PFSK-1 (cell line): ENCODE measurements at regions not wholly inside any gene's neighbourhood (a gene's known extent, or its start where the extent isn't known, plus 50 kb on each side); places are given as distances from the start of the nearest gene placed in this dataset.

Source experiments
- FOXP2 ChIP-seq: optimal IDR thresholded peaks from 2 replicates; pipeline ENCODE3; 2011; ENCODE audit warnings: borderline replicate concordance, control low read depth, inconsistent platforms; ENCODE audit not compliant: insufficient read depth; ENCODE audit errors: extremely low read length, extremely low read depth
- POLR2AphosphoS5 ChIP-seq: IDR thresholded peaks from 2 replicates; pipeline ENCODE4 v1.6.1; 2012; ENCODE audit warnings: low read depth, mild to moderate bottlenecking, control low read depth, low read length, moderate library complexity
- REST ChIP-seq, 2 experiments: IDR thresholded peaks; 2 replicates each; pipeline versions ENCODE4 v1.6.1 to v1.8.0; 2011 to 2012; ENCODE audit warnings: low read depth in 2 of 2, low read length in 2 of 2, control low read depth in 1 of 2, inconsistent platforms in 1 of 2, mild to moderate bottlenecking in 1 of 2, moderate library complexity in 1 of 2; ENCODE audit not compliant: insufficient read depth in 1 of 2
- SIN3A ChIP-seq: IDR thresholded peaks from 2 replicates; pipeline ENCODE4 v1.6.1; 2012; ENCODE audit warnings: mild to moderate bottlenecking, low read length, moderate library complexity, borderline replicate concordance; ENCODE audit not compliant: insufficient read depth
- TAF1 ChIP-seq: IDR thresholded peaks from 2 replicates; pipeline ENCODE4 v1.6.1; 2012; ENCODE audit warnings: low read length, control low read depth, borderline replicate concordance; ENCODE audit not compliant: insufficient read depth

DNA sequence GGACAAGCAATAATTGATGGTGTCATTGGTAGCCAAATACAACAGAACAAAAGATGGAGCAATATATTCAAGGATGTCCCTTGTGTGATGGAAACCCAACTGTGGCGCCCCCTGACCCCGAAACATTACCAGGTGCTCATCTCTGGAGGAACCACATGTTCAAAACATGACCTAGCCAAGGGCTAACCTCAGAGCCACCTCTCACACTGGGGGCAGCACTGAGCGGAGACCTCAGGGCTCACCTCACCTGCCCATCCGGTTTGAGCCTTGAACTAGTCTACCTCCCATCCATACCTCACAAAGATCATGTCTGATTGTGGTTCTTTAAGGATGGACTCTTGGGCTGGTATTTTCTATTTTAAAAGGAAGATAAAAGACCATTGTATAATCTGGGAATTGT lies 314.4 kb upstream of the CDH7 start:
- TF ChIP-seq POLR2AphosphoS5 (no peak), SIN3A (no peak)

- no peak for TF ChIP-seq FOXP2
- TF ChIP-seq TAF1 = no peak
- TF ChIP-seq SIN3A = no peak
Observed at GRCh38 chr18:65435534-65435933, 315.3 kb upstream of the CDH7 start.

GRCh38 chr18:65429601-65430000 lies 321.2 kb upstream of the CDH7 start:
- TF ChIP-seq POLR2AphosphoS5 (no peak), TAF1 (no peak), REST (IDR thresholded peaks at IDR 0.05; ENCODE audit: insufficient read depth in 1 of 2, low read depth in 2 of 2, low read length in 2 of 2) (no peak), FOXP2 (no peak), SIN3A (no peak)

- TF ChIP-seq TAF1 (no peak), FOXP2 (no peak)
Observed at GRCh38 chr18:65425366-65425765, 325.4 kb upstream of the CDH7 start.

DNA sequence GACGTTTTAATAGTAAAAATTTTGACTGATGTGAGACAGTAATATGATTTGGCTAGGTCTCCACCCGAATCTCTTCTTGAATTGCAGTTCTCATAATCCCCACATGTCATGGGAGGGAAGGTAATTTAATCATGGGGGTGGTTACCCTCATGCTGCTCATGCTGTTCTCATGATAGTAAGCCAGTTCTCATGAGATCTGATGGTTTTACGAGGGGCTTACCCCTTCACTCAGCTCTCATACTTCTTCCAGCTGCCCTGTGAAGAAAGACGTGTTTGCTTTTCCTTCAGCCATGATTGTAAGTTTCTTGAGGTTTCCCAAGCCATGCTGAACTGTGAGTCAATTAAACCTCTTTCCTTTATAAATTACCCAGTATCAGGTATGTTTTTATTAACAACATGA lies 327.0 kb upstream of the CDH7 start:
- no peak for TF ChIP-seq FOXP2
- no peak for TF ChIP-seq POLR2AphosphoS5
- TF ChIP-seq REST (IDR thresholded peaks at IDR 0.05; ENCODE audit: insufficient read depth in 1 of 2, low read depth in 2 of 2, low read length in 2 of 2) = no peak
- no peak for TF ChIP-seq TAF1
- TF ChIP-seq SIN3A = no peak

DNA sequence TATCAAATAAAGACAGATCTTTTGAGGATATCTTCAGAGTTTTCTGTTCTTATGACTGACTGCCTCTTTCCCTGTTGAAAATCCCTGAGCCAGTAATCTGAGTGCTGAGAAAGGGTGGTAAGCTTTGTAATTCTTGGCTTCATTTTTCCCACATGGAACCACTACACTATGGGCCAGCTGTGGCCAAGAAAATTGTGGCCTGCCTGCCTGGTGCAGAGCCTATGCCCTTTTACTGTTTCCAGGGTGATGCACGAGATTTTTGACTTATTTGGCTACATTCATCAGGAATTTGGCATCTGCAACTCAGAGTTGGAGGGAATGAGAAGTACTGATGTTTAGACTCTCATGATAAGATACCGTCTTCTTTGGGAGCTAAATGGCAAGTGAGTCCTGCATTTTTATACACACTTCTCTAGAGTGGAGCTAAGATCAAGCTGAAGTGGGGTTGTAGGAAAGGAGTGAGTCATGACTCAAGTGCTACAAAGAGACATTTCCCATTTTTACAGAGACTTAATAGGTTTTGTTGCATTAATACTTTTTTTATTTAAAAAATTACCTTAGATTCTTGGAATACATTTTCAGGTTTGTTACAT lies 328.2 kb upstream of the CDH7 start:
- TF ChIP-seq FOXP2 (no peak), SIN3A (no peak), TAF1 (no peak), REST (IDR thresholded peaks at IDR 0.05; ENCODE audit: insufficient read depth in 1 of 2, low read depth in 2 of 2, low read length in 2 of 2) (no peak), POLR2AphosphoS5 (no peak)

DNA sequence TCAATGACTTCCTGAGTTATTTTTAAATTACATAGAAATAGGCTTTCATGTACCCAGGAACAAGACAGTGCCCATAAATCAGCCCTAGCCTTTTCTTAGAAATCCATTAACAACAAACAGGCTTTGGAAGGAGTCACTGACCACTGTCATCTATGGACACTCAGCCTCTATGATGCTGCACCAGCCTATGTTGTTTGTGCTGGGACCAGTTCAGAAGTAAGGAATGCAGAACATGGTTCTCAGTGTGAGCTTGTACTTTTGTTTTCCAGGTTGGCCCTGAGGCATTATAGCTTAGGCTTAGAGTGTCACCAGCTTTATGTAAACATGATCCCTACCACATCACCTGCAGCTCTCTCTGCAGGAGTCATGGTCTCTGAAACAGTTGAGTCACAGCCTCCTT lies 335.7 kb upstream of the CDH7 start:
- TF ChIP-seq POLR2AphosphoS5 = no peak

- TF ChIP-seq TAF1 = no peak
- TF ChIP-seq POLR2AphosphoS5 = no peak
Observed at GRCh38 chr18:65414501-65414900, 336.3 kb upstream of the CDH7 start.
